Stimulated activated CD4-positive, alpha-beta T cell treated with anti-CD3 and anti-CD28 coated beads, Interleukin-1b, Interleukin-23, amount 100 ng/mL, for 4 hours (primary cell): ENCODE measurements at regions not wholly inside any gene's neighbourhood (a gene's known extent, or its start where the extent isn't known, plus 50 kb on each side); places are given as distances from the start of the nearest gene placed in this dataset.
"Not testable (repeated sequence)": the region's sequence is repeated elsewhere in the genome, so short reads cannot be mapped to it uniquely, and the experiment has no call there.

Experiments used
- DNase-seq, 2 donors: peaks; one replicate each; pipeline ENCODE4 v3.0.0-alpha.2; 2020; ENCODE audit warnings: low read depth in 2 of 2

GRCh38 chr9:90131568-90131967 is 511.1 kb downstream of the DIRAS2 start:
- DNase-seq = no peak

- no peak for DNase-seq
Measured at GRCh38 chr9:90132866-90133265, 509.8 kb downstream of the DIRAS2 start.

- DNase-seq = no peak
Measured at GRCh38 chr9:90137801-90138200, 504.8 kb downstream of the DIRAS2 start.

GRCh38 chr9:90140131-90140818 is 502.3 kb downstream of the DIRAS2 start:
- DNase-seq = no peak

GRCh38 chr9:90141723-90142122 is 500.9 kb downstream of the DIRAS2 start:
- no peak for DNase-seq

- peak; percentile 23 to 36 for DNase-seq
Measured at GRCh38 chr9:90142580-90142979, 500.0 kb downstream of the DIRAS2 start.

GRCh38 chr9:90147426-90147825 is 495.2 kb downstream of the DIRAS2 start:
- DNase-seq = no peak

GRCh38 chr9:90156318-90156717 is 486.3 kb downstream of the DIRAS2 start:
- DNase-seq = no peak

GRCh38 chr9:90162326-90162725 is 480.3 kb downstream of the DIRAS2 start:
- no peak for DNase-seq

GRCh38 chr9:90162819-90163218 is 479.8 kb downstream of the DIRAS2 start:
- no peak for DNase-seq

- DNase-seq = no peak
Measured at GRCh38 chr9:90165281-90165680, 477.3 kb downstream of the DIRAS2 start.

GRCh38 chr9:90166374-90166773 is 476.2 kb downstream of the DIRAS2 start:
- not testable (repeated sequence) for DNase-seq

- no peak for DNase-seq
Measured at GRCh38 chr9:90167914-90168313, 474.7 kb downstream of the DIRAS2 start.

GRCh38 chr9:90169490-90169889 is 473.1 kb downstream of the DIRAS2 start:
- no peak for DNase-seq

- DNase-seq = not testable (repeated sequence)
Measured at GRCh38 chr9:90173935-90174334, 468.7 kb downstream of the DIRAS2 start.

- not testable (repeated sequence) for DNase-seq
Measured at GRCh38 chr9:90174346-90174745, 468.3 kb downstream of the DIRAS2 start.

GRCh38 chr9:90175257-90175656 is 467.4 kb downstream of the DIRAS2 start:
- no peak for DNase-seq

GRCh38 chr9:90175865-90176264 is 466.8 kb downstream of the DIRAS2 start:
- no peak for DNase-seq

- DNase-seq = no peak
Measured at GRCh38 chr9:90176901-90177300, 465.7 kb downstream of the DIRAS2 start.

- DNase-seq = no peak
Measured at GRCh38 chr9:90180381-90180780, 462.2 kb downstream of the DIRAS2 start.

GRCh38 chr9:90188656-90189055 is 454.0 kb downstream of the DIRAS2 start:
- no peak for DNase-seq

GRCh38 chr9:90189306-90189705 is 453.3 kb downstream of the DIRAS2 start:
- no peak for DNase-seq

- peak in 1 of 2 donors; percentile 9 for DNase-seq
Measured at GRCh38 chr9:90192465-90192864, 450.2 kb downstream of the DIRAS2 start.

GRCh38 chr9:90198956-90199355 is 443.7 kb downstream of the DIRAS2 start:
- DNase-seq = no peak
